Kidney tubule cell (primary cell): ENCODE measurements at regions not wholly inside any gene's neighbourhood (a gene's known extent, or its start where the extent isn't known, plus 50 kb on each side); places are given as distances from the start of the nearest gene placed in this dataset.
A peak's percentile ranks its signal among the peaks of the same experiment; 100 is the strongest.
"Not testable (repeated sequence)": the region's sequence is repeated elsewhere in the genome, so short reads cannot be mapped to it uniquely, and the experiment has no call there.

ENCODE experiments used
- DNase-seq: peaks from one replicate; pipeline ENCODE4 v3.0.0-alpha.2; 2018; ENCODE audit warnings: low spot score

DNA sequence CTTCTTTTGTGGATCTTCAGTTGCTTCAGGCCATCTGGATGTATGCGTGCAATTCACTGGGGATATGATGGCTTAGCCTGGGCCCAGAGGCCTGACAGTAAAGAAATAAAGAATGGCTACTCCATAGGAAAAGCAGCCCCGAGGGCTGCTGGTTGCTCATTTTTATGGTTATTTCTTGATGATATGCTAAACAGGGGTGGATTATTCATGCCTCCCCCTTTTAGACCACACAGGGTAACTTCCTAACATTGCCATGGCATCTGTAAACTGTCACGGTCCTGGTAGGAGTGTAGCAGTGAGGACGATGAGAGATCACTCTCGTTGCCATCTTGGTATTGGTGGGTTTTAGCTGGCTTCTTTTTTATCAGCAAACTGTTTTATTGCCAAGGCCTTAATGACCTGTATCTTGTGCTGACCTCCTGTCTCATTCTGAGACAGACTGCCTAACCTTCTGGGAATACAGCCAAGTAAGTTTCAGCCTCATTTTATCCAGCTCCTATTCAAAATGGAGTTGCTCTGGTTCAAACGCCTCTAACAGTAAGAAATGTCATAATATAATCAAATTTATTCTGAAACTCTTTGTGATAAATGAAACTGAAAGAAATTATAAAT lies 60.5 kb downstream of the DSEL start:
- no peak for DNase-seq

DNA sequence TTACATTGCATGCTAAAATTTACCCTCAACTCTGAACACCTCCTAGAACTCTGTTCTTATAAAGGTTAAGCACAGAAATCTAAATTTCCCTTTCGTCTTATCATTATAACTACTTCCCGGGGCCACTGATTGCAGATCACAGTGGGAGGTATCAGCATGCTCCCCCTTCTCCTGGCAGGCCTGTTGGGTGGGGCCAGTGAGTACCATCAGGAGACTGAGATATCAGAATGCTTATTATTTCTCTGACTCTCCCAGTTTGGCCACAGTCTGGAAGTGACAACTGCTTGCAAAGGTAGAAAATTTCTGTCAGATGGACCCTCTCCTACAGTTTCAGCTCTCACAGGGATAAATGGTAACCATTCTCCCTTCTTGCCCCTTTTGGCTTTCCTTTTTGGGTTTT lies 62.6 kb downstream of the DSEL start:
- DNase-seq: no peak

DNA sequence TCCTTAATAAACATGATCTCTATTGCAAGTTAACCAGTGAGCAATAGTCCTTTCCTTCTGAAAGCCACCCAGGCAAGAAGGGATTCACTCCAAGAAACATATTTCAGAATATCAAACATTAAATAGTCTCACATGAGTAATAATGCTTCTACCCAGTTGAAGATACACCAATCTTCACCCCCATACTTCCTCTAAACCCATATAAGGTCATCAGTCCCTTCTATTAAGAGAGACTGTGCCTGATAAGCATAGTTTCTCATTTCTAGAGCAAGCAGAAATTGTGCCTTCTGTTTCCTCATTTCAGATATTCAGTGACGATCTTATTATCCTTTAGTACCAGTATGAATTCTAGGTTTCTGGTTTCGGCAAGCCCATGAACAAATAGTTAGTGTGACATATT lies 64.6 kb downstream of the DSEL start:
- no peak for DNase-seq

DNA sequence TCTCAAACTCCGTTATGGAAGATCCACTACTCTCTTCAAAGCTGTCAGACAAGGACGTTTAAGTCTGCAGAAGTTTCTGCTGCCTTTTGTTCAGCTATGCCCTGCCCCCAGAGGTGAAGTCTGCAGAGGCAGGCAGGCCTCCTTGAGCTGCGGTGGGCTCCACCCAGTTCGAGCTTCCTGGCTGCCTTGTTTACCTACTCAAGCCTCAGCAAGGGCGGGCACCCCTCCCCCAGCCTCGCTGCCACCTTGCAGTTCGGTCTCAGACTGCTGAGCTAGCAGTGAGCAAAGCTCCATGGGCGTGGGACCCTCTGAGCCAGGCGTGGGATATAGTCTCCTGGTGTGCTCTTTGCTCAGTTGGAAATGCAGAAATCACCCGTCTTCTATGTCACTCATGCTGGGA lies 65.4 kb downstream of the DSEL start:
- DNase-seq: not testable (repeated sequence)

DNA sequence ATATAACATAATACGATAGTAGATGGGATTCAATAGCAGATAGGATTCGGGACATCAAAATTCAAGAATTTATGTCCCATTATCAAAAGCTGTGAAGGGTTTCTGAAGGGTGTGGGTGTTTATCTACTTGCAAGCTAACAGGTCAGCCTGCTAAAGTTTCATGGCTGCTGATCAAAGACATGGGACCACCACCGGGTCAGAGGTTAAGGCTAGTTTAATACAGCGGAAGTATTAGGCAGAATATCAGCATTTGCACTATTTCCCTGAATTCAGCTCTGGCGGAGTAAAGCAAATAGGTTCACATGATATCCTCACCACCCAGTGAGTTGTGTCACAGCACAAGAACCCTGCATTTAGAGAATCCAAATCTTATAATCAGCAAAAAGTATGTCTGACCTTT lies 82.5 kb downstream of the DSEL start:
- no peak for DNase-seq

DNA sequence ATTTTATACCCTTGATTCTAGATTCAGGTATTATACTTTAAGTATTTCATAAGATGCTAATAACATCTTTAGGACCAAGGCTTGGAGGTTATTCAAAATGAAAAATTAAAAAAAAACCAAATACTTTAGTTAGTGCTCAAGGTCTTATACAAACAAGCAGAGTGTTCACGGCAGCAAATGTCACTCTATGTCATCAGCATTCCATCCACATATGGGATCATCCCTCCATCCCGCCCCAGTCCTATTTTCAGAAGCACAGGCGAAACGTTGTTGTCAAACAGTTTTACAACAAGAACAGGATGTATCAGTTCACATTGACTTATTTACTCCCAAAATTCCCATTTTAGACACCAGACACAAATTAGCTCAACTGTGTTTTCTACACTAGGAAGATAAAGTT lies 83.7 kb downstream of the DSEL start:
- no peak for DNase-seq

DNA sequence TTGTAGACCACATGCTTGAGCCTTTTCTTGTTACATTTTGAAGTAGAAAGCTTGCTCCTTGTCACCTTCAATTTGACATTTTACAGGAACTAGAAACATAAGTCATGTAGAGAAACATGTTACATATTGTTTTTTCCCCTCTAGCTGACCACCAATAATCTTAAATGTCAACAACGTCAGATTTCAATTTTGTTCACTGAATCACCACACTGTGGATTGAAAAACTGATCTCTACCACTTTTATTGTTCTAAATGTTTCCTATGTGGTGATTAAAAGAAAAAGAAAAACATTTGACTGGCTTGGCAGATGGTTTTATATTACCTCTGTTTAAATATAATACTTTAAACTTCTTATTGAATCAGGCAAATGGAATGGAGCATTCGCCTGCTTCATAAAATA lies 87.7 kb downstream of the DSEL start:
- no peak for DNase-seq

DNA sequence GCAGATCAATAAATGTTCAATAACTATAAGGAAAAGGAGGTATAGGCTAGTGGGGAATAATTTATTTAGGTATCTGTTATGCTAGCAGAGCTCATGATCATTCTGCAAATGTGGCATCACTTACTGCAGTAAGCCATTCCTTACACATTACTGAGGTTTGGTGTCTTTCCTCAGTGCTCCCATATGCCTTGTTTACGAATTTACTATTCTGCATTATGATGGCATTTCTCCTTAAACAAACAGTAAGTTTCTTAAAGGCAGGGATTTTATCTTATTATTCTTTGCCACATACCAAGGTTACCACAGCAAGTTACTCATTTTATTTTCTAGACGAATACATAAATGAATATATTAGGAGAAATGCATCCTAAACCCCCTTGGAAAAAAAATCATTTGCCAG lies 88.4 kb downstream of the DSEL start:
- DNase-seq: no peak

DNA sequence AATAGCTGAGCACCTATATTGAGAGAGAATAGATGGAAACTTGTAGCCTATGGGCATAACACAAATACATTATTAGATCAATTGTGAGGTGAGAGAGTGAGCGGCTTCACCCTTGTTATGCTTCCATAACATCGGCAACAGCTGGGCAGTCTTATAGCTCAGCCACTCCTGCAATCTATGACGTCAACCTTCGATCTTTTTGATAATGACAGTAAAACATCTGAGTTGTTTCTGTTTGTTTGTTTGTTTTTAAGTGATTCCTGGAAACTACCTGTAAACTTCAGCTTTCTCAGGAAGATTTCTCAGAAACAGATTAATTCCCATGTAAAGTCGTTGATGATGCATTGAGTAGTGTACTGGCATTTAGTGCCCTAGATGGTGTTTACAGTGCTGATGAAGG lies 90.0 kb downstream of the DSEL start:
- no peak for DNase-seq

DNA sequence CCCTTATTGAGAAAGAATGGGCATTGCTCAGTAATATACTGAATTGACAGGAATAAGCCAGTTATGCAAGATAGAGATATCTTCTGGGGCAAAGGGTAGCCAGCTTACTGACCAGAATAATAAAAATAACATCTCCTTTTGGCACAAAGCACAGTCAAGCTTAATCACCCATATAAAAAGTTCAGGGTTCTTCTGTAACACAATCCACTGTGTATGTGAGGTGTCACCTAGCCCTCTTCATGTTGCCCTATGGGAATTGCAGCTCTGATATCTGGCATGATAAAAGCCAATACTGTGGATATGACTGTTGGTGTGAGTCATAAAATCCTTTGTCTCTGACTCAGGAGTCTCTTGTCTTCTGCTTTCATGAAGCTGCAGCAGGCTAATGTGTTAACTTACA lies 90.8 kb downstream of the DSEL start:
- DNase-seq: peak; percentile 93

DNA sequence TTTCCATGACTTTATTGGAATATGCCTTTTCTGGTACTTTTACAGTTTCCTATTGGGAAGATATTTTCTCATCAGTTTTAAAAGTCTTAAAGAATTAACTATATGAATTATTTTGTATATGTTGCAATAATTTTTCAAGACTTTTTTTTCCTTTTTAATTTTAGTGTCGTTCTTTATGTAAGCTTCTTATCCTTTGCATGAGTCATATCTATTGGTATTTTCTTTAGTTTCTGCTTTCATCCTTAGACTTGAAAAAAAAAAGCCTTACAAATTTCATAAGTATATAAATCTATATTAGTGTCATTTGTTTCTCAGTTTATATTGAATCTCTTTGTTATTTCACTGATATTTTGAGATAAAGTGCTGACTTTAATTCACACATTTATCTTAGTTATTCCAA lies 94.9 kb downstream of the DSEL start:
- DNase-seq: no peak

DNA sequence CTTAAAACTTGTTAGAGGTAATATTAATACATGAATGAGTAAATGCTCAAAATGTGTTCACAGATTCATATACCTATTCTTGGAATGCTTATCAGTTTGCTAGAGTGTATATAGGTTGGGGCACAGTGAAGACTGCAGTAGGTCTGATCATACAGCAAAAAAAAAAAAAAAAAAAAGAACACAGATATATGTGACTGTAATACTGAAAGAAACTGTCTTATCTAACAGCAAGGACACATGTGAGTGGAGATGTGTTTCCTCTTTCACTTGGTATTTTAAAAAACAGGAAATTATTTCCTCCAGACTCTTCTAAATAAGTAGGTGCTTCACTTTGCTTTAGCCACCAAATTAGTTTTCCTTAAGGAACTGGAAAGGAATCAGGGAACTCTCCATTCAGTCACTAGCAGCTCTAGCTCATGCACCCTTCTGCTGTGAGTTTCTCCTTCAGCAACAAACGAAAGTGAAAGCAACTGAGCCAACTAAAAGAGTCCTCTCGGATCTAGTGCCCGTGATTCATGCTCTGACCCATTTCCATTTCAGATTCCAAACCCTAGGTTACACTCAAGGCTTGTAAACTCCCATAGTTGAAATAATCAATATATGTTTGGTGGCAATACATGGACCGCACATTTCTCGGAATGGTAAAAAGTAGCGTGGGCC lies 98.5 kb downstream of the DSEL start:
- peak; percentile 50 for DNase-seq

DNA sequence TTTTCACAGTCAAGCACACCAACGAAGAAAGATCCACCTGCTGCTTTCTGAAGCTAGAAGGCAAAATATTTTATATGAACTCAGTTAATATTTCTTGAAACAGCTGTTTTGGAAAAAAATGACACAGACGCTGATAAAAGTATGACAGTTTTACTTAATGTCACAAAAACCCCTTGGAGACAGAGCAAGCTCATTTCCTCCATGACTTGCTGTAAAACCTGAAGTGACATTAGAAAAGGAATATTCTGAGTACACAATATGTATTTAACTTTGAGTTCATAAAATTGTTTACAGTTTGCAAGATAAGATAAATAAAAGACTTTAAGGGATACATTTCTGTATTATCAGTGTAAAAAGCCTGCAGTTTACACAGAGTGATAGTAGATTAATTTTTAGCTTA lies 105.4 kb downstream of the DSEL start:
- no peak for DNase-seq

DNA sequence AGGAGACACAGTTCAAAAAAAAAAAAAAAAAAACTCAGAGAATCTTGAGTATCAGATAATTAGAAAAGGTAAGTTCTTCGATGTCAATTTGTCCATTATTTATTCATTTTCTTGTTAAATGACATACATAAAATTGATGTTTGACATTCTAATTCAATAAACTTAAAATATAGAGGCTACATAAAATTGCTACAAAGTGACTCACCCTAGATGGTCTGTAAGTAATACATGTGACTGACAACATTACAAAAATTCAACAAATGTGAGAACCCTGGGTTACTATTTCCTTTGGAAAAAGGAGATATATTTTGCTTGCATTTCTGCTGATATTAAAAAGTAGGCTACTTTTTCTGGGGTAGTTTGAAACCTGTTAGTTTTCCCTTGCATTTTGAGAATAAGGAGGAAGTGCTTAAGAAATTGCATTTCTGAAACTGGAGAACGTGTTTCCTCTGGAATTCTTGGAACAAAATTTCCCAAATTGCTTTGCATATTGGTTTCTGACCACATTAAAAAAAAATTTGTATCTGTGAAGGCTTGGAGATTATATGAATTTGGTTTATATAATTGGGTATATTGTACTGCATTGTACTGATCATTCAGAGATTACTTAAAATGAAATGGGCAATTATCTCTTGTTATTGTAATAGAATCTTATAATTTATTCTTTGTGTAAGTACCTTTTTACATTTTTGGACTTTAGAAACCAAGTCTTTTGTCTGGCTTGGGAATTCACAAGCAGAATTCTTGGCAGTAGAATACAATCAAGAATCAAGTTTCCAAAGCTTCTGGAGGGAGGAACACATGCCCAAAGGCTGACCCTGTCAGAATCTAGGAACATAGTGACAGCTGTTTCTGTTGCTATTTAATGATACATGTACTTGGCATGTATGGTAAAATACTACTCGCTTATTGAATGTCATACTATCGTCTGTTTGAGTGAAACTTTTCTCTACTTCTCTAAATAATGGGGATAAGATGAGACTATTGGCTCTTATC lies 106.1 kb downstream of the DSEL start:
- DNase-seq: no peak

DNA sequence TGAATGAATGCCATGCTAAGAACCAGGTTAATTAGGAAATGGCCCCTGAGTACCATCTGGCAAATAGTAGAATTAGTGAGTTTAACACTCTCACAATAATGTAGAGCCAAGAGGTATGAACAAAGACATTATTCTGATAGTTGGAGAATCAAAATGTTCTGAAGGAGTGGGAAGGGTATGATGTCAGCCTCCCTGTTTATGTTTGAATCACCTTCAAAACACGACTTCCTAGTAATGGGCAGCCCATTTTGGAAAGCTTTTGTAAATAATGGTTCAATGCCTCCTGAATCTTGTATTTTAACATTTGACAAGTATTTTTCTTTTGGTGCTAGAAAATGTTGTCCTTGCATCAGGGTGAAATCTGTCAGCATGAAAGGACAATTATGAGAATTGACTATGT lies 108.3 kb downstream of the DSEL start:
- no peak for DNase-seq

DNA sequence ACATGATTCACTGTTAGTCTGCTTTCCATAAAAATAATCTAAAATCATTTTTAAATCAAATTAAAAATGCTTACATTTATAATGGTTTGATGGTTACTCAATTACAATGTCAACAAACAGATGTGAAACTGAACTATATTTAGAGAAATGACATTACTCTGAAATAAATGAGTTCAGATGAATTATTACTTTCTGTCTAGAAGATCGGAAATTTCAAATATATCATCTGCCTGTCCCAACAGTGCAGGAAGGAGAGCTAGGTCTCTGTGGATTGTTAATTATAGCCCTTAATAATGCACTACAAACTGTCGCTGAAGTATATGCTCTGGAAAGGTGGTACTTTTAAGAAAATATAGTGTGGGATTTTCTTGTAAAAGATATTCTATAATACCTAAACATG lies 109.8 kb downstream of the DSEL start:
- DNase-seq: no peak

DNA sequence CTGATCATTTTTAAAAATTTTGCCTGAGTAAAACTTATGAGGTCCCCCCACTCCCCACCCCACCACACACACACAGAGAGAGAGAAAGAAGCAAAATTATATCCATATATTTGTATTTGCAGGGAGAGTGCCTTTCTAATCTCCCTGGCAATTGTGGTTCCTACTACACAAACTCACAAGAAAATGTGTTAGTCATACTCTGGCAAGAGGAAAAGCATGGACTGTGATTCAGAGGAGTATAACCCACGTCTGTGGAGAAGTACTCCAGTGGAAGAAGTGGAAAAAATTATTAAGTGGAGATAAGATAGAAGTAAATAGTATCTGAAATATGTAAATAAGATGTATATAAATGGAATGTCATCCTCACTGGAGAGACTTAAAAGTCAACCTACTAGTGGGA lies 114.0 kb downstream of the DSEL start:
- peak; percentile 33 for DNase-seq

DNA sequence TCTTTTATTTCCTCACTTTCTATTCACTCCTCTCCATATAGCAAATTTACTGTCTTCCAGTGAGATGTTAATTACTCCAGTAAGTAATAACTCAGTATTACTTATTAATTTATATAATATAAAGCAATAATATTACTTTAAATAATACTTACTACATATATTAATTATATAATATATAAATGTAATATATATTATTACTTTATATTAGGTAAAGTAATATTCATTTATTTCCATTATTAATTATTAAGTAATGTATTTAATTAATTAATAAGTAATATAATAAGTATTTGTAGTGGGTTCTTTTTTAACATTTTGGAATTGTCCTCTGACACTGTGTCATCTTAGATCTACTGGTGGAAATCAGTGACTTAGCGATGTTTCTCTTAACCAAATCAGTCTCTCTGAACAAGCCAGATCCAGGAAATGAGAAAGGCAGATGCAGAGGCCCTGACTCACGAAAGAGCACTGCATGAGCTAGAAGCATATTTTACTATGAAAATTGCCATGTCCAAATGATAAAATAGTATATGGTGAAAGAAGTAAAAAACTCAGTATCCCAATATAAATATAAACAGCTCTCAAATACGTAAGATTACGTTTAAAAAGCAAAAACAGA lies 115.9 kb downstream of the DSEL start:
- DNase-seq: no peak

DNA sequence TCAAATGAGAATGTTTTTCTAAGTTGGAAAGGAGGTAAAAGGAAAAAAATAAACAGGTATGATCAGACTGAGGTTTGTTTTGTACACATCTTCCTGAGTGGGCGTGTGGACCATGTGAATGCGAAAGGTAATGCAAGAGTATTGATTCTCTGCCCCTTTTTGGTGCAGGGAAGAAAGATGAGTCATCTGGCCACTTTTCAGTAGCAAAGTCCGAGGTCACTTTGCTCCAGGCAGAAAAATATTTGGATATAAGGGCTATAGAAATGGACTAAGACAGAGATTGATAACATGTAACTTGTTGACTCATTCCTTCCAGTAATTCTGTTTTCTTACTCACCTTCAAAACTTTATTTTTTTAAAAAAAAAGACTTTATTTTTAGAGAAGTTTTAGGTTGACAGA lies 130.5 kb downstream of the DSEL start:
- no peak for DNase-seq

DNA sequence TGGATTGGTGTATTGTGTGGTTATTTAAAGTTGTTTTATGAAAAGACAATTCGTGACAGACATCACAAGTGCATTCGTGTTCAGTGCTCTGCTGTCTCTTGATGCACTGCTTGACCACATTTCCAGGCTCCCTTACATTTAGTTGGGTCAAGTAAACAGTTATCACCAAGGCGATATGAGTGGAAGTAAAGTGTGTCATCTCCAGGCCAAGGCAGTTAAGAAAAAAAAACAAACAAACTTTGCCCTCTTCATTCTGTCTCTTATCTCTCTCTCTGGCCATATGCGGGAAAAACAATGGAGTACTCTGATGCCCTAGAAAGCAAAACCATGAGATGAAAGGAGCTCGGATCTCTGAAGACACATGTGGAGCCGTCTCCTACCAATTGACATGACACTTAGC lies 131.1 kb downstream of the DSEL start:
- no peak for DNase-seq

DNA sequence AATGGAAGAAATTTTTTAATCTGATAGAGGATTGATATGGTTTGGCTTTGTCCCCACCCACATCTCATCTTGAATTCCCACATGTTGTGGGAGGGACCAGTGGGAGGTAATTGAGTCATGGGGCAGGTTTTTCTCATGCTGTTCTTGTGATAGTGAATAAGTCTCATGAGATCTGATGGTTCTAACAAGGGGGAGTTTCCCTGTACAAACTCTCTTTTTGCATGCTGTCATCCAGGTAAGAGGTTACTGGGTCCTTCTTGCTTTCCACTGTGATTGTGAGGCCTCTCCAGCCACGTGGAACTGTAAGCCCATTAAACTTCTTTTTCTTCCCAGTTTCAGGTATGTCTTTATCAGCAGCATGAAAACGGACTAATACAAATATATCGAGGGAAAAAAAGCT lies 132.5 kb downstream of the DSEL start:
- not testable (repeated sequence) for DNase-seq

DNA sequence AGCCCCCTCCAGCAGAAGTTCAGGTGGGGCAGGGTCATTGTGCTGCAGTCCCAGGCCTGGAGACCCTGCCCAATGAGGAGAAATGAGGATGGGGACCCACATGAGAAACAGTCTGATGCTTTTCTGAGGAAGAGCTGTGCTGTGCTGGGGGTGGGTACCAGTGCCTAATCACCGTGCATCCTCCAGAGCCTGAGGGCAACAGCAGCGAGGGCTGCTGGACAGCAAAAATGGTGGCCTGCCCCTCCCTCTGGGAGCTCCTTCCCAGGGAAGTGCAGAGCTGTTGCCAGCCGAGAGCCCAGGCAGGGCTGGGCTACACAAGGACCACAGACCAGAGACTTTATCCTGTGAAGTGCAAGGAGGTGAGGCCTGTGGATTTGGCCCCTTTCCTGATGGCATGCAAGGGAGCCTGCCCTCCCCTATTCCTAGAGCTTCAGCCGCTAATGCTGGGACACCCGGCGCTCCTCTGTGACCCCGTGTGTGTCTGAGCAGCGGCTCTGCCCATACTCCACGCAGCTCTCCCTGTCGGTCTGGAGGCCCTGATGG lies 134.8 kb downstream of the DSEL start:
- no peak for DNase-seq
